DOHH2 (cell line): ENCODE measurements at regions not wholly inside any gene's neighbourhood (a gene's known extent, or its start where the extent isn't known, plus 50 kb on each side); places are given as distances from the start of the nearest gene placed in this dataset.

ENCODE experiments used
- H3F3A ChIP-seq: fragments of 200-600 bp; sonication (generic), shearing (Covaris generic); 2 replicates; pipeline ENCODE4 v1.6.0; 2016; ENCODE audit warnings: antibody characterized with exemption, mild to moderate bottlenecking; ENCODE audit not compliant: control insufficient read depth, insufficient read depth
- H3K27ac ChIP-seq: fragments of 200-600 bp; sonication (generic); 2 replicates; pipeline ENCODE4 v1.5.1; 2014; ENCODE audit warnings: low read depth, mild to moderate bottlenecking, low read length, moderate library complexity
- H3K27me3 ChIP-seq: fragments of 200-600 bp; sonication (generic); 2 replicates; pipeline ENCODE4 v1.6.1; 2014; ENCODE audit warnings: mild to moderate bottlenecking, low read length, mixed read lengths; ENCODE audit not compliant: control insufficient read depth
- H3K36me3 ChIP-seq: fragments of 200-600 bp; sonication (generic); 2 replicates; pipeline ENCODE4 v1.6.1; 2014; ENCODE audit warnings: mild to moderate bottlenecking, low read length, moderate library complexity, mixed read lengths; ENCODE audit not compliant: control insufficient read depth
- H3K4me1 ChIP-seq: fragments of 200-600 bp; sonication (generic); 2 replicates; pipeline ENCODE4 v1.6.1; 2014; ENCODE audit warnings: mild to moderate bottlenecking, low read length, mixed read lengths; ENCODE audit not compliant: control insufficient read depth
- H3K4me2 ChIP-seq: fragments of 200-600 bp; sonication (generic); 2 replicates; pipeline ENCODE4 v1.6.0; 2014; ENCODE audit warnings: mild to moderate bottlenecking, low read length, moderate library complexity
- H3K4me3 ChIP-seq: fragments of 200-600 bp; sonication (generic); 2 replicates; pipeline ENCODE4 v1.5.1; 2014; ENCODE audit warnings: mild to moderate bottlenecking, low read length, mixed read lengths
- H3K79me2 ChIP-seq: fragments of 200-600 bp; sonication (generic); 2 replicates; pipeline ENCODE4 v1.6.1; 2014; ENCODE audit warnings: mild to moderate bottlenecking, low read length, mixed read lengths; ENCODE audit not compliant: control insufficient read depth
- H3K9me2 ChIP-seq: fragments of 200-600 bp; sonication (generic); replicated peaks from 2 replicates; pipeline ENCODE4 v1.6.1; 2014; ENCODE audit warnings: mild to moderate bottlenecking, low read length, mixed read lengths; ENCODE audit not compliant: control insufficient read depth
- H3K9me3 ChIP-seq: fragments of 200-600 bp; sonication (generic); 2 replicates; pipeline ENCODE4 v1.6.1; 2014; ENCODE audit warnings: antibody characterized with exemption, low read length, mixed read lengths; ENCODE audit not compliant: control insufficient read depth, insufficient read depth
- H4K20me1 ChIP-seq: fragments of 200-600 bp; sonication (generic); 2 replicates; pipeline ENCODE4 v1.6.0; 2014; ENCODE audit warnings: low read depth, mild to moderate bottlenecking, antibody characterized with exemption, low read length, moderate library complexity; ENCODE audit not compliant: control insufficient read depth, insufficient read depth
- CTCF ChIP-seq: fragments of 200-600 bp; sonication (generic); IDR thresholded peaks from one replicate; pipeline ENCODE4 v1.5.1; 2014; ENCODE audit warnings: antibody characterized with exemption, mild to moderate bottlenecking, low read depth, low read length; ENCODE audit not compliant: poor library complexity, severe bottlenecking
- EZH2phosphoT487 ChIP-seq: fragments of 200-600 bp; sonication (generic); IDR thresholded peaks from 2 replicates; pipeline ENCODE4 v1.6.1; 2017; ENCODE audit warnings: borderline replicate concordance, mild to moderate bottlenecking, antibody characterized with exemption, low read length, moderate library complexity, mixed read lengths

GRCh38 chr5:54608423-54609085, 91.0 kb downstream of the SNX18 start:
- H3K27me3 ChIP-seq: no peaks in the 10 kb centered on the region
- no peaks in the 10 kb centered on the region for H3K36me3 ChIP-seq
- no peak overlapping the region for H3K4me2 ChIP-seq
- peaks cover 14% of the 10 kb centered on the region for H3K4me1 ChIP-seq
- H3K9me2 ChIP-seq: no peaks in the 10 kb centered on the region
- no peak overlapping the region for H3K4me3 ChIP-seq
- no peaks in the 10 kb centered on the region for H3F3A ChIP-seq
- no peaks in the 10 kb centered on the region for H3K79me2 ChIP-seq
- H4K20me1 ChIP-seq: no peaks in the 10 kb centered on the region
- no peak overlapping the region for H3K27ac ChIP-seq
- H3K9me3 ChIP-seq: no peaks in the 10 kb centered on the region
- TF ChIP-seq EZH2phosphoT487 (no peak), CTCF (no peak)

- Histone ChIP-seq H3K79me2 (no peaks in the 10 kb centered on the region), H3K4me1 (peaks cover 14% of the 10 kb centered on the region), H3K27ac (no peak overlapping the region), H3K4me2 (no peak overlapping the region), H4K20me1 (no peaks in the 10 kb centered on the region), H3K9me3 (no peaks in the 10 kb centered on the region), H3K36me3 (no peaks in the 10 kb centered on the region), H3K9me2 (no peaks in the 10 kb centered on the region), H3K27me3 (no peaks in the 10 kb centered on the region), H3F3A (no peaks in the 10 kb centered on the region), H3K4me3 (no peak overlapping the region)
- TF ChIP-seq CTCF (no peak), EZH2phosphoT487 (no peak)
Observed at GRCh38 chr5:54607006-54607405, 89.4 kb downstream of the SNX18 start.

GRCh38 chr5:54603372-54603771, 85.8 kb downstream of the SNX18 start:
- Histone ChIP-seq H3K4me1 (no peaks in the 10 kb centered on the region), H3K27ac (no peak overlapping the region), H3K4me3 (no peak overlapping the region), H3K9me3 (no peaks in the 10 kb centered on the region), H3K79me2 (no peaks in the 10 kb centered on the region), H3K36me3 (no peaks in the 10 kb centered on the region), H3K4me2 (no peak overlapping the region), H3K27me3 (no peaks in the 10 kb centered on the region), H3F3A (no peaks in the 10 kb centered on the region), H4K20me1 (no peaks in the 10 kb centered on the region), H3K9me2 (no peaks in the 10 kb centered on the region; the same call in 1 of the 2 replicates)
- no peak for TF ChIP-seq EZH2phosphoT487
- no peak for TF ChIP-seq CTCF
